Gastrocnemius medialis (tissue), 4 donors: ENCODE measurements at regions not wholly inside any gene's neighbourhood (a gene's known extent, or its start where the extent isn't known, plus 50 kb on each side); places are given as distances from the start of the nearest gene placed in this dataset.

Experiments used
- POLR2A ChIP-seq, 2 donors: fragments of 450-650 bp; IDR thresholded peaks; one replicate each; pipeline ENCODE4 v1.6.1; 2017; ENCODE audit warnings: antibody characterized with exemption in 2 of 2, mild to moderate bottlenecking in 2 of 2, moderate library complexity in 2 of 2
- TF ChIP-seq, protein P1 (sequence below), 5 experiments: fragments of 450-650 bp in 3 of 5; fragments of 200-600 bp in 2 of 5; sonication (generic) in 2 of 5; IDR thresholded peaks in 4 of 5; conservative IDR thresholded peaks in 1 of 5; 1 replicate in 4 of 5; 2 replicates in 1 of 5; pipeline ENCODE4 v1.5.1; 2016 to 2019; ENCODE audit warnings: antibody characterized with exemption in 5 of 5, mild to moderate bottlenecking in 3 of 5, moderate library complexity in 3 of 5

DNA sequence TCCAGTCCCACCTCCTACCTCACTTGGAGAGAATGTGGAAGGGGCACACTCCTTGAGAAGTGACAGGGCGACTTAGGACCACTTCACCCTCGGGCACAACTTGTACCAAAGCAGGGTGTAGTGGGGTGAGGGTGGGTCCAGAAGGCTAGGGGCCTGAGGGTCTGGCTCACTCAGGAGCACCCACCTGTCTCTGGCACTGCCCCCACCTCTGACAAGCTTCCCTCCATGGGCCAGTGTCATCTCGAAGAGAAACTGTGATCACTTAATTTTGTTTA lies 76.9 kb upstream of the OLFM1 start:
- TF ChIP-seq, protein P1, sequence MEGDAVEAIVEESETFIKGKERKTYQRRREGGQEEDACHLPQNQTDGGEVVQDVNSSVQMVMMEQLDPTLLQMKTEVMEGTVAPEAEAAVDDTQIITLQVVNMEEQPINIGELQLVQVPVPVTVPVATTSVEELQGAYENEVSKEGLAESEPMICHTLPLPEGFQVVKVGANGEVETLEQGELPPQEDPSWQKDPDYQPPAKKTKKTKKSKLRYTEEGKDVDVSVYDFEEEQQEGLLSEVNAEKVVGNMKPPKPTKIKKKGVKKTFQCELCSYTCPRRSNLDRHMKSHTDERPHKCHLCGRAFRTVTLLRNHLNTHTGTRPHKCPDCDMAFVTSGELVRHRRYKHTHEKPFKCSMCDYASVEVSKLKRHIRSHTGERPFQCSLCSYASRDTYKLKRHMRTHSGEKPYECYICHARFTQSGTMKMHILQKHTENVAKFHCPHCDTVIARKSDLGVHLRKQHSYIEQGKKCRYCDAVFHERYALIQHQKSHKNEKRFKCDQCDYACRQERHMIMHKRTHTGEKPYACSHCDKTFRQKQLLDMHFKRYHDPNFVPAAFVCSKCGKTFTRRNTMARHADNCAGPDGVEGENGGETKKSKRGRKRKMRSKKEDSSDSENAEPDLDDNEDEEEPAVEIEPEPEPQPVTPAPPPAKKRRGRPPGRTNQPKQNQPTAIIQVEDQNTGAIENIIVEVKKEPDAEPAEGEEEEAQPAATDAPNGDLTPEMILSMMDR (IDR thresholded peaks at IDR 0.05 in 4 of 5, conservative IDR thresholded peaks at IDR 0.05 in 1 of 5): no peak
- no peak for TF ChIP-seq POLR2A (IDR thresholded peaks at IDR 0.05)
